ENCODE measurements at regions not wholly inside any gene's neighbourhood (a gene's known extent, or its start where the extent isn't known, plus 50 kb on each side); places are given as distances from the start of the nearest gene placed in this dataset.

- Mint-ChIP-seq H3K4me3 (no peak overlapping the region), H3K36me3 (no peaks in the 10 kb centered on the region), H3K27ac (no peak overlapping the region), H3K27me3 (no peaks in the 10 kb centered on the region), H3K4me1 (no peaks in the 10 kb centered on the region), H3K9me3 (peaks cover 9% of the 10 kb centered on the region)
- no peak for ATAC-seq (ENCODE audit: low read depth)
- DNase-seq = no peak
- POLR2A ChIA-PET = no interaction called here
Measured at GRCh38 chr6:65816991-65817390, 110.0 kb upstream of the EYS start.

DNA sequence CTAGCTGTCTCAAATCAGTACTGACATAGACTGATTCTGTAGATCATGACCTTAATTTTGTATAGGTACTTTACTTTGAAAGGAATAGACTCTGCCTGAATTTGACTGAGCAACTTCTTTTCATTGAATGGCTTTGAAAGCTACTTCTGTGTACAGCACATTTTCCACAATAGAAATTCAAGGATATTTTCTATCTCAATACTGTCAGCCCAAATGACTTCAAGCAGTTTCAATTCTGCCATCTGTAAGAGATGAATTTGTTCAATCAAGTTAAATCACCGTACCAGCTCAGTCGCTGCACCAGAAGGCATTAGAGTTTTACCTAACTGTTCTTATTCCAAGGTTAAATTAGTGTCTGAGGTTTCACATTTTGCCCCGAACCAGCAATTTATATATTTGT lies 107.0 kb upstream of the EYS start:
- H3K27ac Mint-ChIP-seq = no peak overlapping the region
- H3K4me1 Mint-ChIP-seq = no peaks in the 10 kb centered on the region
- H3K27me3 Mint-ChIP-seq = no peaks in the 10 kb centered on the region
- no peaks in the 10 kb centered on the region for H3K36me3 Mint-ChIP-seq
- peaks cover 2% of the 10 kb centered on the region for H3K9me3 Mint-ChIP-seq
- POLR2A ChIA-PET = no interaction called here
- ATAC-seq (ENCODE audit: low read depth) = no peak
- DNase-seq = no peak
- no peak overlapping the region for H3K4me3 Mint-ChIP-seq

DNA sequence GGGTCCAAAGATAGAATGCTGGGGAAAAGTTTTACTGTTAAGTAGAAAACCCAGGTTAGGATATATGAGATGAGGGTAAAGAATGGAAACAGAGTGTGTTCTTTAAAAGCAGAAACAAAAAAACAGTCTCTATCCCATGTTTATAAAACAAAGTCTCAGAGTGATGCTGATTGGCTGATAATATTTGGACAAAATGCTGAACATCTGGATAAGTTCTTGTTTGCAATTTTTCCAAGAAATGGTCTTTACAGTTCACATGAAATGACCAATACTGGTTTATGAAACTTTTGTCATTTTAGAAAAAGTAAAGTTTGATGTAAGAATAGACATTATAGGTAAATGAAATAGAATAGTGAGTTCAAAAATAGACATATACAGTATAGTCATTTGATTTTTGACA lies 96.2 kb upstream of the EYS start:
- no peak overlapping the region for H3K4me3 Mint-ChIP-seq
- DNase-seq (no peak), ATAC-seq (ENCODE audit: low read depth) (no peak)
- H3K9me3 Mint-ChIP-seq = no peaks in the 10 kb centered on the region
- no peaks in the 10 kb centered on the region for H3K4me1 Mint-ChIP-seq
- POLR2A ChIA-PET = no interaction called here
- H3K36me3 Mint-ChIP-seq = no peaks in the 10 kb centered on the region
- no peak overlapping the region for H3K27ac Mint-ChIP-seq
- no peaks in the 10 kb centered on the region for H3K27me3 Mint-ChIP-seq

DNA sequence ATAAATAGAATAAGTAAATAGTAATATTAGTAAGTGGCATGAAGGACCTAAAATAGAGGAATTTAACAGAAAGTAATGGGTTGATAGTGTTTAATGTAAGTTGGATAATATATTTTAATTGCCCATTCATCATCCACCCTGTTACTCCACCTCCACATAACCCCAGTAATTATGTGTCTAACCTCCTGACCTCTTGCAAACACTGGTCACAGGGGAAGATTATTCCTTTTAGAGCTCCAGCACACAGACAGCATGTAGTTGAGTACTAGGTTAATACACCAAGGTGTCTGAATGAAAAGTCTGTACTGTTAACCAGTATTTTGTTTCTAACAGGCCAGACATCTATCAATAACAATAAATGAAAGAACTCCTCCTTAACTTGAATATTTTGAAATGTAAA lies 92.4 kb upstream of the EYS start:
- Mint-ChIP-seq H3K36me3 (no peaks in the 10 kb centered on the region), H3K4me3 (no peak overlapping the region), H3K9me3 (no peaks in the 10 kb centered on the region), H3K27me3 (no peaks in the 10 kb centered on the region), H3K27ac (no peak overlapping the region), H3K4me1 (no peaks in the 10 kb centered on the region)
- POLR2A ChIA-PET = no interaction called here
- ATAC-seq (ENCODE audit: low read depth) (no peak), DNase-seq (no peak)

- POLR2A ChIA-PET = no interaction called here
- ATAC-seq (ENCODE audit: low read depth) = no peak
- H3K4me1 Mint-ChIP-seq = no peaks in the 10 kb centered on the region
- H3K9me3 Mint-ChIP-seq = peaks cover 2% of the 10 kb centered on the region
- H3K27ac Mint-ChIP-seq = no peak overlapping the region
- no peaks in the 10 kb centered on the region for H3K27me3 Mint-ChIP-seq
- DNase-seq = no peak
- no peak overlapping the region for H3K4me3 Mint-ChIP-seq
- no peaks in the 10 kb centered on the region for H3K36me3 Mint-ChIP-seq
Measured at GRCh38 chr6:65798280-65799014, 91.4 kb upstream of the EYS start.

- H3K27me3 Mint-ChIP-seq = no peaks in the 10 kb centered on the region
- POLR2A ChIA-PET = no interaction called here
- no peak overlapping the region for H3K4me3 Mint-ChIP-seq
- H3K4me1 Mint-ChIP-seq = no peaks in the 10 kb centered on the region
- no peak for DNase-seq
- peaks cover 2% of the 10 kb centered on the region for H3K9me3 Mint-ChIP-seq
- no peak overlapping the region for H3K27ac Mint-ChIP-seq
- ATAC-seq (ENCODE audit: low read depth) = no peak
- no peaks in the 10 kb centered on the region for H3K36me3 Mint-ChIP-seq
Measured at GRCh38 chr6:65790666-65791065, 83.6 kb upstream of the EYS start.

- DNase-seq = no peak
- Mint-ChIP-seq H3K4me3 (no peak overlapping the region), H3K9me3 (peaks cover 3% of the 10 kb centered on the region), H3K27me3 (no peaks in the 10 kb centered on the region), H3K4me1 (no peaks in the 10 kb centered on the region), H3K36me3 (no peaks in the 10 kb centered on the region), H3K27ac (no peak overlapping the region)
- no peak for ATAC-seq (ENCODE audit: low read depth)
- POLR2A ChIA-PET = no interaction called here
Measured at GRCh38 chr6:65787787-65788186, 80.8 kb upstream of the EYS start.

DNA sequence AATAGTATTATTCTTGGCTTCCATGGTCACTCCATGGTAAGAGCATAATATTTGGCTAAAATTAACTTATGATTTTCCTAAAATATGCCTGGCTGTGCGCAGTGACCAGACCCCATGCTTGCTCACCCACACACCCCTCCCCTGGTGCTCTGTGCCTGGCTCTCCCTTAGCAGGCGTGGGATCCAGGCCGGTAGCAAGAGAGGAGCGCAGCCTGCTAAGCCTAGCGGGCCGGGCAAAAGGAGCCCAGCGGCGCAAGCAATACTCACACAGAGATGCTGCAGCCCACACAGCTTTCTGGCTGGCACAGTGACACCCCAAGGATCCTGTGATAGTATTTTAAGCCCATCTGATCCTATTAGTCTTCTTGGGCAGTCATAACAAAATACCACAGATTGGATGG lies 79.8 kb upstream of the EYS start:
- no peak for ATAC-seq (ENCODE audit: low read depth)
- H3K9me3 Mint-ChIP-seq = peaks cover 3% of the 10 kb centered on the region
- no peak overlapping the region for H3K27ac Mint-ChIP-seq
- H3K36me3 Mint-ChIP-seq = no peaks in the 10 kb centered on the region
- H3K4me1 Mint-ChIP-seq = no peaks in the 10 kb centered on the region
- no peaks in the 10 kb centered on the region for H3K27me3 Mint-ChIP-seq
- POLR2A ChIA-PET = no interaction called here
- no peak overlapping the region for H3K4me3 Mint-ChIP-seq
- no peak for DNase-seq

- POLR2A ChIA-PET = no interaction called here
- DNase-seq = no peak
Measured at GRCh38 chr6:65780691-65781090, 73.7 kb upstream of the EYS start.

DNA sequence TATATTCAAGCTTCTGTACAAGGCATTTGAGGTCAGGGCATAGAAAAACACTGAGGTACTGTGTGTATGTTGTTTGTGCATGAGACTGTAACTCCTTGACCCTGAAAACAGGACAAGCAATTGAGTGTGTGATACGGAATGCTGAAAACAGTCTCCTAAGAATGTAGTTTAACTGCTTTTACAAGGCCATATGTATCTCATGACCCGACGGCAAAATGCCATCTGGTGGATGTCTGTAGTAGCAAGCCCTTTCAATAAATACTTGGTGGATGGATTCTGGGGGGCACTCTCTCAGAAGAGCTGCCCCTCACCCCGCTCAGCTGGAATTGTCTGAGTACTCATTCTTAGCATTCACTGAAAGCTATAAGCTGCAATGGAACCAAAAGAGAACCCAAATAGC lies 69.3 kb upstream of the EYS start:
- no peak overlapping the region for H3K4me3 Mint-ChIP-seq
- peaks cover 4% of the 10 kb centered on the region for H3K9me3 Mint-ChIP-seq
- no peak overlapping the region for H3K27ac Mint-ChIP-seq

More at GRCh38 chr6:65780691-65781090, 73.7 kb upstream of the EYS start:
- Mint-ChIP-seq H3K9me3 (peaks cover 5% of the 10 kb centered on the region), H3K27ac (no peak overlapping the region), H3K4me1 (no peaks in the 10 kb centered on the region), H3K36me3 (no peaks in the 10 kb centered on the region), H3K27me3 (no peaks in the 10 kb centered on the region), H3K4me3 (no peak overlapping the region)
- no peak for ATAC-seq (ENCODE audit: low read depth)

DNA sequence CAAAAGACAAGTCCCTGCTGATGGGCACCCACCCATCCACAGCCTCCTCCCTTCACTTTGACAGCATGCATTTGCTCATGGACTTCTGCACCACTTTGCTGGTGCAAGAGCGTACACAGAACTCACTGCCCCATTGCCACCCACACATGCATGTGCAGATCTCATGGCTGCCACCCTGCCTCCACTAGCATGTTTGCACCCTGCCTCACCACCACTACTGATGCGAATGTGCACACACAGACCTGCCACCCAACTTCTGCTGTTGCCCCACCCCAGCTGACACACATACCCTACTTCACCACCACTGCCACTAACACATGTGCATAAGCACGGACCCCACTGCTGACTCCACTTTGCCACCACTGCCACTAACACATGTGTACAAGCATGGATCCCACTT lies 64.9 kb upstream of the EYS start:
- POLR2A ChIA-PET = no interaction called here
- Mint-ChIP-seq H3K27ac (no peak overlapping the region), H3K4me1 (no peaks in the 10 kb centered on the region), H3K4me3 (no peak overlapping the region), H3K9me3 (peaks cover 2% of the 10 kb centered on the region), H3K27me3 (no peaks in the 10 kb centered on the region), H3K36me3 (no peaks in the 10 kb centered on the region)
- no peak for DNase-seq
- ATAC-seq (ENCODE audit: low read depth) = no peak

More for the DNA sequence above, 69.3 kb upstream of the EYS start:
- ATAC-seq (ENCODE audit: low read depth) (no peak), DNase-seq (no peak)
- Mint-ChIP-seq H3K36me3 (no peaks in the 10 kb centered on the region), H3K27me3 (no peaks in the 10 kb centered on the region), H3K4me1 (no peaks in the 10 kb centered on the region)
- POLR2A ChIA-PET = interaction anchor here (0.6 kb wide), 1 partner anchor 46 kb away, joined by 3 read pairs; no protein-coding TSS in a partner anchor

DNA sequence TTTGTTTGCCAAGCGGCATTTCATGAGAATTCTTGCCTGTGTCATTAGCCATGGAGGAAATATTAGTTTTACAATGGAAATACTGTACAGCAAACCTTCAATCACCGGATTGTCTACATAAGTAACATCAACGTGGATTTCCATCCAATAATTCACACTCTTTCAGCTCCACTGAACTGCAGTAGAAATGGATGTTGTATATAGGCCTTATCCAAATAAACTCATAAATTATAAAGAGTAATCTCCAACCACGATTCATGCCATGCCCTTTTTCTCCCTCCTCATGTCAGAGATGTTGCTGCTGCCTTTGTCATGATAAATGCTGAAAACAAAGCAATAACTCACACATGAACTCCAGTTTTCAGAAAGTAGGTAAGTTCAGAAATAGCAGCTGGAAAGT lies 54.9 kb upstream of the EYS start:
- POLR2A ChIA-PET = no interaction called here
- Mint-ChIP-seq H3K9me3 (peaks cover 4% of the 10 kb centered on the region), H3K4me3 (no peak overlapping the region), H3K36me3 (no peaks in the 10 kb centered on the region), H3K27ac (no peak overlapping the region), H3K4me1 (no peaks in the 10 kb centered on the region), H3K27me3 (no peaks in the 10 kb centered on the region)
- ATAC-seq (ENCODE audit: low read depth) = no peak
- no peak for DNase-seq

DNA sequence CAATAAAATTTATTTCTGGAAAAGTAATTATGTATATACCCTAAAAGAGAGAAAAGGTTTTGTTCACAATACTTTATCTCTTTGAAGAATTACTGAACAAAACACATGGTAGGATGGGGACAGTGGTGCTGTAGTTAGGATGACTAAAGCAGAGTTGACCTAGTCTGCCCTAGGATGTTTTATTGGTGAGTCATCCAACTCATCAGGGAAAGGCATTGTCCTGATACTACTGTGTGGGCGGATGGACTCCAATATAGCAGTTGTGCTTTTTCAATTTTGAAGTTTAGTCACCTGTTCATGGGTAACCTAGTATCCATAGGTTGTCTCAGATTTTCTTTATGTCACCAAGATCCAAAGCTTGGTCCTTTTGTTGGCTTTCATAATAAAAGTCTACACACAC lies 53.3 kb upstream of the EYS start:
- Mint-ChIP-seq H3K27me3 (no peaks in the 10 kb centered on the region), H3K4me1 (no peaks in the 10 kb centered on the region), H3K36me3 (no peaks in the 10 kb centered on the region), H3K27ac (no peak overlapping the region), H3K4me3 (no peak overlapping the region), H3K9me3 (peaks cover 4% of the 10 kb centered on the region)
- ATAC-seq (ENCODE audit: low read depth) = no peak
- POLR2A ChIA-PET = no interaction called here
- no peak for DNase-seq
